Left ventricle myocardium inferior (tissue), 1 donor: ENCODE measurements at regions not wholly inside any gene's neighbourhood (a gene's known extent, or its start where the extent isn't known, plus 50 kb on each side); places are given as distances from the start of the nearest gene placed in this dataset.
A peak's percentile ranks its signal among the peaks of the same experiment; 100 is the strongest.

Experiments
- DNase-seq: peaks from one replicate; pipeline ENCODE4 v3.0.0-alpha.2; 2020
- H3K27ac ChIP-seq: fragments of 200-600 bp; replicated peaks from 2 replicates; pipeline ENCODE4 v1.8.0; 2021
- H3K27me3 ChIP-seq: fragments of 200-600 bp; 2 replicates; pipeline ENCODE4 v1.8.0; 2021; ENCODE audit warnings: low read depth
- H3K36me3 ChIP-seq: fragments of 200-600 bp; 2 replicates; pipeline ENCODE4 v1.8.0; 2021
- H3K4me1 ChIP-seq: fragments of 200-600 bp; 2 replicates; pipeline ENCODE4 v1.8.0; 2021
- H3K4me3 ChIP-seq: fragments of 200-600 bp; 2 replicates; pipeline ENCODE4 v1.8.0; 2021; ENCODE audit warnings: mild to moderate bottlenecking, moderate library complexity
- H3K9me3 ChIP-seq: fragments of 200-600 bp; replicated peaks from 2 replicates; pipeline ENCODE4 v1.8.0; 2021
- CTCF ChIP-seq: fragments of 200-600 bp; IDR thresholded peaks from 2 replicates; pipeline ENCODE4 v1.8.0; 2021; ENCODE audit warnings: antibody characterized with exemption, mild to moderate bottlenecking, borderline replicate concordance
- intact Hi-C: fragments of 100-400 bp; cut with micrococcal nuclease; formaldehyde crosslinking; loops from one replicate; pipeline ENCODE4 v1.11.0; 2022
- donor health status: DM: no; HTN: yes; CAD: no; lungs with severe emphysema.

- DNase-seq = peak; percentile 37
- no peak overlapping the region for H3K4me3 ChIP-seq
- no peaks in the 10 kb centered on the region for H3K27me3 ChIP-seq
- no peaks in the 10 kb centered on the region for H3K4me1 ChIP-seq
- TF ChIP-seq CTCF = no peak
- no peaks in the 10 kb centered on the region for H3K9me3 ChIP-seq
- no peaks in the 10 kb centered on the region for H3K36me3 ChIP-seq
- H3K27ac ChIP-seq = peak overlapping the region; percentile 40
- intact Hi-C loops = no loop called here
Observed at GRCh38 chrX:127578395-127578794, 473.8 kb downstream of the ACTRT1 start.

GRCh38 chrX:127577884-127578283, 474.3 kb downstream of the ACTRT1 start:
- intact Hi-C loops = no loop called here

GRCh38 chrX:127574829-127575228, 477.4 kb downstream of the ACTRT1 start:
- Histone ChIP-seq H3K27ac (no peak overlapping the region), H3K4me1 (no peaks in the 10 kb centered on the region), H3K36me3 (no peaks in the 10 kb centered on the region), H3K27me3 (no peaks in the 10 kb centered on the region), H3K4me3 (no peak overlapping the region), H3K9me3 (no peaks in the 10 kb centered on the region)
- intact Hi-C loops = no loop called here
- DNase-seq = no peak
- TF ChIP-seq CTCF = no peak

More at GRCh38 chrX:127577884-127578283, 474.3 kb downstream of the ACTRT1 start:
- no peak for DNase-seq
- Histone ChIP-seq H3K27ac (peak overlapping the region; percentile 40), H3K27me3 (no peaks in the 10 kb centered on the region), H3K4me3 (no peak overlapping the region), H3K9me3 (no peaks in the 10 kb centered on the region), H3K36me3 (no peaks in the 10 kb centered on the region), H3K4me1 (no peaks in the 10 kb centered on the region)
- TF ChIP-seq CTCF = no peak

- Histone ChIP-seq H3K4me1 (no peaks in the 10 kb centered on the region), H3K9me3 (no peaks in the 10 kb centered on the region), H3K36me3 (no peaks in the 10 kb centered on the region), H3K4me3 (no peak overlapping the region), H3K27ac (no peak overlapping the region), H3K27me3 (no peaks in the 10 kb centered on the region)
- no peak for DNase-seq
- TF ChIP-seq CTCF = no peak
- intact Hi-C loops = no loop called here
Observed at GRCh38 chrX:127572471-127572870, 479.7 kb downstream of the ACTRT1 start.

- no peak for DNase-seq
- Histone ChIP-seq H3K27me3 (no peaks in the 10 kb centered on the region), H3K27ac (no peak overlapping the region), H3K9me3 (no peaks in the 10 kb centered on the region), H3K4me3 (no peak overlapping the region), H3K4me1 (no peaks in the 10 kb centered on the region), H3K36me3 (no peaks in the 10 kb centered on the region)
- TF ChIP-seq CTCF = no peak
- intact Hi-C loops = no loop called here
Observed at GRCh38 chrX:127571834-127572233, 480.4 kb downstream of the ACTRT1 start.

- no peak for DNase-seq
- intact Hi-C loops = no loop called here
- TF ChIP-seq CTCF = no peak
Observed at GRCh38 chrX:127570276-127570675, 481.9 kb downstream of the ACTRT1 start.

More at GRCh38 chrX:127570276-127570675, 481.9 kb downstream of the ACTRT1 start:
- Histone ChIP-seq H3K4me1 (no peaks in the 10 kb centered on the region), H3K27ac (no peak overlapping the region), H3K36me3 (no peaks in the 10 kb centered on the region), H3K9me3 (no peaks in the 10 kb centered on the region), H3K27me3 (no peaks in the 10 kb centered on the region), H3K4me3 (no peak overlapping the region)
